ENCODE measurements at regions not wholly inside any gene's neighbourhood (a gene's known extent, or its start where the extent isn't known, plus 50 kb on each side); places are given as distances from the start of the nearest gene placed in this dataset.

GRCh38 chr21:41045534-41046268, 122.3 kb upstream of the BACE2 start:
- peak; percentile 17 for DNase-seq (ENCODE audit: low spot score)

- no peak for DNase-seq (ENCODE audit: low spot score)
These were observed 119.8 kb upstream of the BACE2 start for GRCh38 chr21:41048145-41048544.

- no peak for DNase-seq (ENCODE audit: low spot score)
These were observed 119.3 kb upstream of the BACE2 start for GRCh38 chr21:41048623-41049022.

GRCh38 chr21:41052820-41053555, 115.0 kb upstream of the BACE2 start:
- DNase-seq (ENCODE audit: low spot score): no peak

- DNase-seq (ENCODE audit: low spot score): no peak
These were observed 113.9 kb upstream of the BACE2 start for GRCh38 chr21:41054018-41054578.

GRCh38 chr21:41055266-41055665, 112.7 kb upstream of the BACE2 start:
- no peak for DNase-seq (ENCODE audit: low spot score)

GRCh38 chr21:41059871-41060270, 108.1 kb upstream of the BACE2 start:
- no peak for DNase-seq (ENCODE audit: low spot score)

GRCh38 chr21:41061701-41062100, 106.3 kb upstream of the BACE2 start:
- no peak for DNase-seq (ENCODE audit: low spot score)

- no peak for DNase-seq (ENCODE audit: low spot score)
These were observed 103.6 kb upstream of the BACE2 start for GRCh38 chr21:41064334-41064791.

- no peak for DNase-seq (ENCODE audit: low spot score)
These were observed 103.0 kb upstream of the BACE2 start for GRCh38 chr21:41064951-41065350.

- DNase-seq (ENCODE audit: low spot score): no peak
These were observed 102.4 kb upstream of the BACE2 start for GRCh38 chr21:41065539-41065938.

- DNase-seq (ENCODE audit: low spot score): no peak
These were observed 101.6 kb upstream of the BACE2 start for GRCh38 chr21:41066086-41066938.

- no peak for DNase-seq (ENCODE audit: low spot score)
These were observed 100.3 kb upstream of the BACE2 start for GRCh38 chr21:41067709-41068108.

- DNase-seq (ENCODE audit: low spot score): no peak
These were observed 99.5 kb upstream of the BACE2 start for GRCh38 chr21:41068496-41068895.

- peak; percentile 67 for DNase-seq (ENCODE audit: low spot score)
These were observed 98.9 kb upstream of the BACE2 start for GRCh38 chr21:41068967-41069642.

GRCh38 chr21:41070284-41070683, 97.7 kb upstream of the BACE2 start:
- no peak for DNase-seq (ENCODE audit: low spot score)

GRCh38 chr21:41071258-41072171, 96.4 kb upstream of the BACE2 start:
- no peak for DNase-seq (ENCODE audit: low spot score)

- DNase-seq (ENCODE audit: low spot score): no peak
These were observed 94.4 kb upstream of the BACE2 start for GRCh38 chr21:41073558-41073957.

GRCh38 chr21:41074396-41075184, 93.4 kb upstream of the BACE2 start:
- DNase-seq (ENCODE audit: low spot score): no peak

GRCh38 chr21:41075656-41076055, 92.3 kb upstream of the BACE2 start:
- DNase-seq (ENCODE audit: low spot score): no peak

All from HuH-7 (cell line).